RWPE1 (cell line): ENCODE measurements at regions not wholly inside any gene's neighbourhood (a gene's known extent, or its start where the extent isn't known, plus 50 kb on each side); places are given as distances from the start of the nearest gene placed in this dataset.

Experiments used
- CTCF ChIA-PET: fragments of 350-600 bp; sonication (Branson Sonifier 250); formaldehyde crosslinking; extraction: SDS; loops from one replicate; lab custom pipeline; 2021; lab: Yijun Ruan, JAX
- POLR2A ChIA-PET: fragments of 400-600 bp; formaldehyde crosslinking; extraction: SDS; loops from one replicate; lab custom pipeline; 2020; ENCODE audit warnings: antibody characterized with exemption; ENCODE audit not compliant: low non-redundant PET; lab: Yijun Ruan, JAX
- DNase-seq: peaks from one replicate; pipeline ENCODE4 v3.0.0; 2012; ENCODE audit warnings: low spot score
- H3K27ac ChIP-seq: fragments of 450-650 bp; 2 replicates; pipeline ENCODE4 v1.5.1; 2017
- TF ChIP-seq, protein P1 (sequence below): fragments of 450-650 bp; conservative IDR thresholded peaks from 2 replicates; pipeline ENCODE4 v1.5.1; 2017; ENCODE audit warnings: low read depth, mild to moderate bottlenecking

- CTCF ChIA-PET: interaction anchor here (0.8 kb wide), 1 partner anchor 38 kb away, joined by 5 read pairs; no protein-coding TSS in a partner anchor
- POLR2A ChIA-PET: no interaction called here
- DNase-seq: no peak
- TF ChIP-seq, protein P1, sequence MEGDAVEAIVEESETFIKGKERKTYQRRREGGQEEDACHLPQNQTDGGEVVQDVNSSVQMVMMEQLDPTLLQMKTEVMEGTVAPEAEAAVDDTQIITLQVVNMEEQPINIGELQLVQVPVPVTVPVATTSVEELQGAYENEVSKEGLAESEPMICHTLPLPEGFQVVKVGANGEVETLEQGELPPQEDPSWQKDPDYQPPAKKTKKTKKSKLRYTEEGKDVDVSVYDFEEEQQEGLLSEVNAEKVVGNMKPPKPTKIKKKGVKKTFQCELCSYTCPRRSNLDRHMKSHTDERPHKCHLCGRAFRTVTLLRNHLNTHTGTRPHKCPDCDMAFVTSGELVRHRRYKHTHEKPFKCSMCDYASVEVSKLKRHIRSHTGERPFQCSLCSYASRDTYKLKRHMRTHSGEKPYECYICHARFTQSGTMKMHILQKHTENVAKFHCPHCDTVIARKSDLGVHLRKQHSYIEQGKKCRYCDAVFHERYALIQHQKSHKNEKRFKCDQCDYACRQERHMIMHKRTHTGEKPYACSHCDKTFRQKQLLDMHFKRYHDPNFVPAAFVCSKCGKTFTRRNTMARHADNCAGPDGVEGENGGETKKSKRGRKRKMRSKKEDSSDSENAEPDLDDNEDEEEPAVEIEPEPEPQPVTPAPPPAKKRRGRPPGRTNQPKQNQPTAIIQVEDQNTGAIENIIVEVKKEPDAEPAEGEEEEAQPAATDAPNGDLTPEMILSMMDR: no peak
- H3K27ac ChIP-seq: peak overlapping the region; percentile 100
Observed at GRCh38 chr22:46043816-46044620, 67.1 kb upstream of the WNT7B start.

- POLR2A ChIA-PET: no interaction called here
- DNase-seq: no peak
- TF ChIP-seq, protein P1: no peak
- peak overlapping the region; percentile 100 for H3K27ac ChIP-seq
- CTCF ChIA-PET: no interaction called here
Observed at GRCh38 chr22:46044621-46045458, 67.9 kb upstream of the WNT7B start.

DNA sequence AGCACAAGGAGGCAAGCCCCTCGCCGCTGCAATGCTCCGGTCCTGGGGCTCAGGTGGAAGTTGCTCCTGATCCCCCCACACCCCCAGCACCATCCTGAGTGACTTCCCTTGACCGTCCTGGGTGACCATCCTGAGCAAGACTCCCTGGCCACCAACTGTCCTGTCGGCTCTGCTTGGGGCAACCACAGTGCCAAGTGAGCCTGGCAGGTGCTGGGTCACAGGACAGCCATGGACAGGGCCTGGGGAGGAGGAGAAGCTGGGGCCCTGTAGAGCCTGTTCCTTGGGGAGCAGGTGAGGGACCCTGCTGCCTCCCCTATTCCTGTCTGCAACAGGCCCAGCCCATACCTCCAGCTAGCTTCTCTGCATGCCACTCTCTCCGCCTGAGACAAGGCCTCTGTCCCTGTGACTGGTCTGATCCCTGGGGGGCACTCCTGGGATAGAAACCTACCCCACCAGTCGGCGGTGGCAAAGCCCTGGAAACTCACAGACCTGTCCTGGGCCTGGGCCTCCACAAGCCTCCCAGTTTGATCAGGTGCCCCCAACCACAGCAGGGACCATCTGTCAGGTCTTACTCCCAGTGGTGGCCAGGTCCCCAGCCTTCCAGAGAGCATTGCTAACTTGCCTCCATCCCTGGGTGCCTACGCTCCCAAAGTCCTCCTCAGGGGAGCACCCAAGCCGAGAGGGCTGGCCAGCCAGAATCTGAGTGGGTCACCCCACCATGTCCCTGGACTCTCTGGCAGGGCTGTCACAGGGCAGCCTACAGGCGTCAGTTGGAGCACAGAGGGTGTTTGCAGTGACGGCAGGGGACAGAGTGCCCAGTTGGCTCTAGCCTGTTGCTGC is 68.7 kb upstream of the WNT7B start:
- peak overlapping the region; percentile 100 for H3K27ac ChIP-seq
- TF ChIP-seq, protein P1: no peak
- CTCF ChIA-PET: no interaction called here
- POLR2A ChIA-PET: no interaction called here
- DNase-seq: no peak

DNA sequence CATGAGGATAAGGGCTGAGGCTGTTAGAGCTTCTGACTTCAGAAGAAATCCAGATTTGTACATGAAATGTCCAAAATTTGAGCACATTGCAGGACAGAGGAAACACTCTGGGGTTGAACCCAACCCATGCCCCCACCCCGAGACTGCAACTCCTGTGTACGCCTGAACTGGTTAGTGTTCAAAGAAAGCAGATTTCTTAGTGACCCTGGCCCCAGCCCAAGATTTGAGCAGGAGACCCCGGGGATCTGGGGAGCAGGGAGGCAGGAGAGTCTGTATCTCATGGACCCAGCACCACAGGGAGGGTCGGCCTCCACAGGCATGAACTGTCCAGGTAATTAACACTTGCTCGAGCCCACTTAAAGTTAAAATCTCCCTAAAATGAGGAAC is 69.3 kb upstream of the WNT7B start:
- H3K27ac ChIP-seq: peak overlapping the region; percentile 100

DNA sequence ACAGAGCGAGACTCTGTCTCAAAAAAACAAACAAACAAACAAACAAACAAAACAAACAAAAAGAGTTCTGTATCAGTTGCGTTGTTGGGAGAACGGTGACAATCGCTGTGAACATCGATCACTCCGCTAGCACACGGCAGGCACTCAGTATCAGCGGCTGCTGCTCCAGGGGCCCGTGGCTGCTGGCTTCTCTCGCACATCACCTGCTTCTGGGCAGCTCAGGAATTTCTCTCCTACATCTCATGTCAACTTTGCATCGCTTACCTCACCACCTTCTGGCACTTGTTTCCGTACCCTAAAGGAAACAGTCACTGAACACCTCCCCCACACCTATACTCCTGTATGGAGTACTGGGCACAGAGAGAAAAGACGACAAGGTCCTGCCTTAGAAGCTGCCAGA is 70.3 kb upstream of the WNT7B start:
- POLR2A ChIA-PET: no interaction called here

More for the DNA sequence above, 69.3 kb upstream of the WNT7B start:
- TF ChIP-seq, protein P1: no peak
- DNase-seq: no peak
- CTCF ChIA-PET: no interaction called here
- POLR2A ChIA-PET: no interaction called here

More for the DNA sequence above, 70.3 kb upstream of the WNT7B start:
- no peak for DNase-seq
- peak overlapping the region; percentile 100 for H3K27ac ChIP-seq
- CTCF ChIA-PET: interaction anchor here (0.6 kb wide), 1 partner anchor 40 kb away, joined by 3 read pairs; no protein-coding TSS in a partner anchor
- TF ChIP-seq, protein P1: no peak
